HFF-Myc (cell line): ENCODE measurements at regions not wholly inside any gene's neighbourhood (a gene's known extent, or its start where the extent isn't known, plus 50 kb on each side); places are given as distances from the start of the nearest gene placed in this dataset.

Experiments used
- DNase-seq: peaks from one replicate; pipeline ENCODE4 v3.0.0-alpha.2; 2011; ENCODE audit warnings: low read depth; ENCODE audit errors: extremely low read depth
- H3K4me3 ChIP-seq: replicated peaks from 2 replicates; pipeline ENCODE4 v1.5.1; 2011; ENCODE audit warnings: low read depth, mild to moderate bottlenecking, control low read depth, low read length
- CTCF ChIP-seq: IDR thresholded peaks from 2 replicates; pipeline ENCODE4 v1.5.1; 2012; ENCODE audit warnings: mild to moderate bottlenecking, low read depth, low read length, control low read depth; ENCODE audit errors: missing control alignments

- no peak overlapping the region for H3K4me3 ChIP-seq
- no peak for TF ChIP-seq CTCF
- DNase-seq = no peak
These were observed 122.1 kb upstream of the DOK5 start for GRCh38 chr20:54353292-54353691.

- DNase-seq = no peak
- H3K4me3 ChIP-seq = no peak overlapping the region
- no peak for TF ChIP-seq CTCF
These were observed 119.6 kb upstream of the DOK5 start for GRCh38 chr20:54355631-54356280.

- H3K4me3 ChIP-seq = no peak overlapping the region
- DNase-seq = no peak
- TF ChIP-seq CTCF = no peak
These were observed 118.6 kb upstream of the DOK5 start for GRCh38 chr20:54356801-54357200.

GRCh38 chr20:54361475-54361874, 113.9 kb upstream of the DOK5 start:
- no peak for TF ChIP-seq CTCF
- no peak for DNase-seq
- H3K4me3 ChIP-seq = no peak overlapping the region

- no peak overlapping the region for H3K4me3 ChIP-seq
- TF ChIP-seq CTCF = no peak
- DNase-seq = no peak
These were observed 113.1 kb upstream of the DOK5 start for GRCh38 chr20:54362283-54362682.

- TF ChIP-seq CTCF = no peak
- no peak for DNase-seq
- H3K4me3 ChIP-seq = no peak overlapping the region
These were observed 111.0 kb upstream of the DOK5 start for GRCh38 chr20:54364365-54364764.

- DNase-seq = no peak
- TF ChIP-seq CTCF = no peak
- no peak overlapping the region for H3K4me3 ChIP-seq
These were observed 110.5 kb upstream of the DOK5 start for GRCh38 chr20:54364919-54365318.
